Right lobe of liver (tissue), 4 donors: ENCODE measurements at regions not wholly inside any gene's neighbourhood (a gene's known extent, or its start where the extent isn't known, plus 50 kb on each side); places are given as distances from the start of the nearest gene placed in this dataset.

Experiments used
- CTCF ChIP-seq, 4 donors: fragments of 200-600 bp in 3 of 4; fragments of 450-650 bp in 1 of 4; IDR thresholded peaks; one replicate each; pipeline versions ENCODE4 v1.5.1 to v1.8.0; 2016 to 2022; ENCODE audit warnings: antibody characterized with exemption in 4 of 4, mild to moderate bottlenecking in 2 of 4
- POLR2A ChIP-seq: fragments of 450-650 bp; IDR thresholded peaks from one replicate; pipeline ENCODE4 v1.6.1; 2017; ENCODE audit warnings: antibody characterized with exemption, mild to moderate bottlenecking
- donor health status: DM: no; HTN: no; CAD: no.
- donor health status: DM: no; HTN: no; CAD: no.
- donor health status: DM: no; HTN: yes; CAD: no.

- TF ChIP-seq POLR2A: no peak
- no peak for TF ChIP-seq CTCF (IDR thresholded peaks at IDR 0.05)
Measured at GRCh38 chr2:188845692-188846091, 128.5 kb upstream of the COL3A1 start.
